HG03432 (cell line): ENCODE measurements at regions not wholly inside any gene's neighbourhood (a gene's known extent, or its start where the extent isn't known, plus 50 kb on each side); places are given as distances from the start of the nearest gene placed in this dataset.
"Not testable (repeated sequence)": the region's sequence is repeated elsewhere in the genome, so short reads cannot be mapped to it uniquely, and the experiment has no call there.

Experiments
- ATAC-seq: cut with Tn5 transposase; IDR thresholded peaks from one replicate; pipeline ENCODE4 v1.9.1; 2021; ENCODE audit warnings: mild to moderate bottlenecking, moderate library complexity; ENCODE audit not compliant: unreplicated experiment

DNA sequence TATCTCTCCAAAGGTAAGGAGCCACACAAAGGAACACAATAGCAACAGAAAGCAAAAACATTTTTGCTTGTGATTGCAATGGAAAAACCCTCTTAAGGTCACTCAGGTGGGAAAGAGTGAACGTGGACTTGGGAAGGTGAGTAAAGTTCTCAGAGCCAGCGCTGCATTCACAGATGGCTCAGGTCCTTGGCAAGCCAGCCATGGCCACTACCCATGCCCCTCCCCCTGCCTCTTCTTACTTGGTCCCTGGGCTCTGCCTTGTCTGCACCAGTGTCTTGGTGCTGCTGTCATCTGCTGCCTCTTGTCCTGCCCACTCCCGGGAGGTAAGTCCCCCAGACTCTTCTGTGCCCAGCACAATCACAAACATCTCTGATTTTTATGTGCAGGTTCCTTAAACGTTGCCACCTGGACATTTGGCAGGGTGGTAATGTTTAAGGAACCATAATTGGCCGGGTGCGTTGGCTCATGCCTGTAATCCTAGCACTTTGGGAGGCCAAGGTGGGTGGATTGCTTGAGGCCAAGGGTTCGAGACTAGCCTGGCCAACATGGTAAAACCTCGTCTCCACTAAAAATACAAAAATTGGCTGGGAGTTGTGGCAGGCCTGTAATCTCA lies 74.6 kb downstream of the FEM1C start:
- ATAC-seq, result no peak

GRCh38 chr5:115467628-115468027 lies 76.9 kb downstream of the FEM1C start:
- no peak for ATAC-seq

- no peak for ATAC-seq
Observed at GRCh38 chr5:115465431-115465830, 79.1 kb downstream of the FEM1C start.

DNA sequence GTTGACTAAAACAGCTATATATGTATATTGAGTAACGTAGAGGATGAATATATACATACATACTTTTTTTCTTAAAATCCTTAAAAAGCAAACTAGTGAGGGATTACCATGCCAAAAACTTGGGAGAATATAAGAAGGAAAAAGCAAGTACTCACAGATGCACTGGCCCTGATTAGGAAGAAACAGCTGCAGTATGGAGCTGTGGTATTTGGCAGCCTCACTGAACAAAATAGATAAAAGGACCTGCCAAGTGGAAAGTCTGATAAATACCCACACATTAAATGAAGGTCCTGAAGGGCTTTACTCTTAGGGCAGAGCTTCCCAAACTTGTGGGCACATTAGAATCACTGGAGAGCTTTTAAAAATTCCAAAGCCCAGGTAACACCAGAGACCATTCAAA lies 80.6 kb downstream of the FEM1C start:
- no peak for ATAC-seq

DNA sequence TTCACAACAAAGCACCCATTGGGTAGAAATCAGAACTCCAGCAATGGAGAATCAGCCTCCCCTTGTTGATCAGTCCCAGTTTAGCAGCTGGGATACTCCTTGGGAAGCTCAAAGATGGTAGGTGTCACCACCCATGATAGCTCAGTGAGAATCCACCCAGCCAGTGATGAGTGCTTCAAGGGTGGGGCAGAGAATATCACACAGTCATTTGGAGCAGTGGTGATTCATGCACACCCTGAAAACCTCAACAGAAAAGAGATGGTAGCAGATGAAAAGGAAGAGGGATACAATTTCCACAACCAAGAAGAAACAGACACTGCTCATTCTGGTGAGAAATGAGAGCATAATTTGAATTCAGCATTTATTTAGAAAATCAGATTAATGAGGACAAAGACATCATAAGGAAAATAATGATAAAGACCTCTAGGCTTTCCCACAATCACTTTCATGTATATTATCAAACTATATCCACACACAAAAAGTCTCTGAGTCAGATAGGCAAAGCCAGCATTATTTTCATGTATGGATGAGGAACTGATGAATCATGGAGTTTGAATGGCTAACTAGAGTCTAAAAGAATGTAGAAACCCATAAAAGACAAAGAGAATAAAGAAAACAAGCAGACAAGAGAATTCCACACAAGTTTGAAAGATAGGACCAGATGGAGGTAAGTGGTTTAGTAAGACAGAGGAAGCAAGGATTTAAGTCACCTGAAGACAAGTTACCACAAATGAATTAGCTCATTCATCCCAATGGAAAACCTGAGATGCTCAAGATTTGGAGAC lies 82.9 kb downstream of the FEM1C start:
- ATAC-seq, result peak; percentile 58

DNA sequence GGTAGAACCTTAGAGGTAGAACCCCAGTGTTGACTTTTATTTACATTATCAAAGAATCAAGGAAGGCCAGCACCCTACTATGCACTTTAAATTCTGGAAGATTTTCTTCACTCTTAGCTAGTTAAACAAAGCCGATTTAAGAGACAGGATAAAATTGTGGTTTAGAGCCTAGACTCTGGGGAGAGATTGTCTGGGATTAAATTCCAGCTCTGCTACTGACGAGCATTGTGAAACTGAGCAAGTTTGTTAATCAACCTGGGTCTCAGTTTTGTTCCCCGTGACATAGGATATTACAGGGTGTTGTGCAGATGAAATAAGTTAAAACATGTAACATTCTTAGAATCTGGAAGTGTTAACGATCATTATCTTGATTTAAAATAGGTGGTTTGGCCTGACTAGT lies 83.5 kb downstream of the FEM1C start:
- ATAC-seq, result no peak

DNA sequence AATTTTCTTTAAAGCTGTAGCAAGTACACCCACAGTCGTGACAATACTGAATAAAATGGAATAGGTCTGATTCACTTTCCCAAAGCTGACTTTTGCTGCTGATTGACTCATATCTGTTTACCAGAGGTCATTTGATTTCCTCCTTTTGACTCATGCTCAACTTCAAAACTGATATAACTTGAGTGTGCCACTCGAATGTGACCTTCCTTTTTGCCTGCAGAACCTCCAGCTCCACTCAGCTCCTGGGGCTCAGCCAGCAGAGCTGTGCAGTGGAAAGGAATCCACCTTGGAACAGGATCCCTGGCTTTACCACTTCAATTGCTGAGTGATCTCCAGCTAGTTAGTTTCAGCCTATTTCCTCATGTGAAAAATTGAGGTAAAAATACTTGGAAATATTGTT lies 84.1 kb downstream of the FEM1C start:
- peak; percentile 71 for ATAC-seq

- ATAC-seq, result no peak
Observed at GRCh38 chr5:115459855-115460341, 84.7 kb downstream of the FEM1C start.

DNA sequence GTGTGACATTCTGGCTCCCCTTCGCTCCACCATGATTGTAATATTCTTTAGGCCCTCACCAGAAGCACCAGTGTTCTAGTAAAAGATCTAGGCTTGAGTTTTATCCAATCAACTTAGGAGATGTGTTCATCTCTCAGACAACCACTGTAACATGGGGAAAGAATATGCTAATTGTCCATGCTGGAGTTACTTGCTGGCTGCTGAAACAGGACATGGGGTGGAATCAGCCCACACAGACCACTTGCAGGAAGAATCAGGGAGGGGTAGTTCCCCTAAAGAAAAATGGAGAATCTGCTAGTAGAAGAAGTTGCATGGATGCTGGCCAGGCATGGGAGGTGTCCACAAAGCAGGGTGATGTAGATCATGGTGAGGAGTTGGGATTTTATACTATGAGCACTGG lies 86.2 kb downstream of the FEM1C start:
- no peak for ATAC-seq

DNA sequence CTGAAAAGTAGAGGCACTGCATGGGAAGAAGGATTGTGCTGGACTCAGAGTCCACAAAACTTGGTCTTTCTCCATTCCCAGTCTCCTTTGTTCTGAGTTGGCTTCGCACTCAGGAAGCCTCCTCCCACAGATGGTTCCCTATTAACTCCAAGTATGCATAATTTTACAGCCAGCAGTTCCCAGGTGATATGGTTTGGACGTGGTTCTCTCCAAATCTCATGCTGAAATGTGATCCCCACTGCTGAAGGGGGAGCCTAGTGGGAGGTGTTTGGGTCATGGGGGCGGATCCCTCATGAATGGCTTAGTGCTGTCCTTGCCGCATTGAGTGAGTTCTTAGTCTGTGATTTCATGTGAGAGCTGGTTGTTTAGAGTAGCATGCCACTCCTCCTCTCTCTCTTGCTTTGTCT lies 86.6 kb downstream of the FEM1C start:
- no peak for ATAC-seq

- no peak for ATAC-seq
Observed at GRCh38 chr5:115457571-115457970, 87.0 kb downstream of the FEM1C start.

DNA sequence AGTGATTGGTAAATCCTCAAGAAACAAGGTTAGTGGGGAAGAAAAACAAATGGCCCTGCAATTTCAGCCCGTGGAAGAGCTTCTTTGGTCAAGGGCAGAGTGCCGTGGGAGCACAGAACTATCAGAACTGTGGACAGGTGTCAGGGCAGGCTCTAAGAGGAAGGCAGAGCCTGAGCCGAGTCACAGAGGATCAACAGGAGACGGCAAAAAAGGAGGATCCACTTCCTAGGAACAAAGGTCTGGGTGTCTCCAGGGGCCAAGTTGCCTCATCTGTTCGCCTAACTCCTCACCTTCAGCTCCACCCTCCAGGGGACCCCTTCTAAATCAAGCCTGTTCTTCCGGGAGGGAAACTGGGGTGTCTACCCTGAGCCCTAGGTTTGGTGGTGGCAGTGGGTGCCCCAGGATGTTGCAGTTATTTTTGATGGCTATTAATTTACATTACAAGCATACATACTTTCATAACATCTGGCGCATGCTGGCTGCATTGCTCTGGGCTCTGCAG lies 88.0 kb downstream of the FEM1C start:
- ATAC-seq, result no peak

GRCh38 chr5:115456056-115456455 lies 88.5 kb downstream of the FEM1C start:
- no peak for ATAC-seq

- ATAC-seq, result no peak
Observed at GRCh38 chr5:115455301-115455707, 89.3 kb downstream of the FEM1C start.

- ATAC-seq, result no peak
Observed at GRCh38 chr5:115453391-115454095, 91.0 kb downstream of the FEM1C start.

- ATAC-seq, result no peak
Observed at GRCh38 chr5:115452536-115453235, 91.9 kb downstream of the FEM1C start.

GRCh38 chr5:115452083-115452482 lies 92.5 kb downstream of the FEM1C start:
- ATAC-seq, result no peak

DNA sequence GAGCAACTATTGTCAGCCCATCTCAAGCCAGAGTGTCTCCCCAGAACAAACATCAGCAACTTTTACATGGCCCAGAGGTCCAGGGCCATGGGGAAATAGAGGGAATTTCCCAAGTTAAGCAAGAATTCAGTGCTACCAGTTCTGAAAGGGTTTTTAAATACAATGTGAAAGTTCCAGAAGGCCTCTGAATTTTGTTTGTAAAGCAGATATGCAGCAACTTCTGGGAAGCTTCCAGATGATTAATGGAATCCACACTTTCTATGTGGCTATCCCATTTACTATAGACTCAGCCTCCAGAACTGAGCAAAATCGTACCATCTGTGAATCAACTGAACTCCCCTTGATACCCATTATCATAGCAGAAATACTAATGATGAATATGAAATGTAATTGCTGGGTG lies 93.8 kb downstream of the FEM1C start:
- peak; percentile 73 for ATAC-seq

DNA sequence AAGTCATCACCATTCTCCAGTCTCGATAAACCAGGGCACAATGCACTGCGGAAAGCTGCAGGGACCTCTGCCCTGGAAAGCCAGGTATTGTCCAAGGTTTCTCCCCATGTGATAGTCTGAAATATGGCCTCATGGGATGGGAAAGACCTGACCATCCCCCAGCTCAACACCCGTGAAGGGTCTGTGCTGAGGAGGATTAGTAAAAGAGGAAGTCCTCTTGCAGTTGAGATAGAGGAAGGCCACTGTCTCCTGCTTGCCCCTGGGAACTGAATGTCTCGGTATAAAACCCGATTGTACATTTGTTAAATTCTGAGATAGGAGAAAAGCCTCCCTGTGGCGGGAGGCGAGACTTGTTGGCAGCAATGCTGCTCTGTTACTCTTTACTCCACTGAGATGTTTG lies 95.9 kb downstream of the FEM1C start:
- ATAC-seq, result not testable (repeated sequence)

GRCh38 chr5:115440782-115441451 lies 103.7 kb downstream of the FEM1C start:
- no peak for ATAC-seq
